ENCODE measurements at regions not wholly inside any gene's neighbourhood (a gene's known extent, or its start where the extent isn't known, plus 50 kb on each side); places are given as distances from the start of the nearest gene placed in this dataset.
"Not testable (repeated sequence)": the region's sequence is repeated elsewhere in the genome, so short reads cannot be mapped to it uniquely, and the experiment has no call there.

DNA sequence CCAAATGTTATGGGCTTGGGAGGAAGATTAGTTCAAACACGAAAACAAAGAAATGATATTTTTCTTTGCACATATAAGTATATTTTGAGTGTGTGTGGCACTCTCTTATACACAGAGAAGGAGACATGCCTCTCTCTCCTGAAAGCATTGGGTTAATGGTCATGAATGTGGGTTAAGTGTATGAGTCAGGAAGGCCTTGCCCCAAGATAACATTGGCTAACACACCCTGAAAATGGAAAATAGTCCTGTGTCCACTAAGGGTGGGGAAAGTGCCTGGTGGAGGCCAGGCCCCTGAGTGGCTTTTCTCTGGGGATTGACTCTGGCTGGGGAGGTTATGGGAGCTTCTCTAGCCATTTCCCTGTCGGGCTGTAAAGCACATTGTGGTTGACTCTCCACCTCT is 332.7 kb upstream of the ONECUT1 start:
- DNase-seq (ENCODE audit: low read depth in 1 of 2, low spot score in 1 of 2), result no peak
- Histone ChIP-seq H3K4me3 (replicated peaks; ENCODE audit: insufficient read depth, low read length) (no peak overlapping the region), H3K27ac (replicated peaks) (no peak overlapping the region), H3K27me3 (ENCODE audit: insufficient read depth, poor library complexity, severe bottlenecking) (no peaks in the 10 kb centered on the region)
- TF ChIP-seq, protein P1, sequence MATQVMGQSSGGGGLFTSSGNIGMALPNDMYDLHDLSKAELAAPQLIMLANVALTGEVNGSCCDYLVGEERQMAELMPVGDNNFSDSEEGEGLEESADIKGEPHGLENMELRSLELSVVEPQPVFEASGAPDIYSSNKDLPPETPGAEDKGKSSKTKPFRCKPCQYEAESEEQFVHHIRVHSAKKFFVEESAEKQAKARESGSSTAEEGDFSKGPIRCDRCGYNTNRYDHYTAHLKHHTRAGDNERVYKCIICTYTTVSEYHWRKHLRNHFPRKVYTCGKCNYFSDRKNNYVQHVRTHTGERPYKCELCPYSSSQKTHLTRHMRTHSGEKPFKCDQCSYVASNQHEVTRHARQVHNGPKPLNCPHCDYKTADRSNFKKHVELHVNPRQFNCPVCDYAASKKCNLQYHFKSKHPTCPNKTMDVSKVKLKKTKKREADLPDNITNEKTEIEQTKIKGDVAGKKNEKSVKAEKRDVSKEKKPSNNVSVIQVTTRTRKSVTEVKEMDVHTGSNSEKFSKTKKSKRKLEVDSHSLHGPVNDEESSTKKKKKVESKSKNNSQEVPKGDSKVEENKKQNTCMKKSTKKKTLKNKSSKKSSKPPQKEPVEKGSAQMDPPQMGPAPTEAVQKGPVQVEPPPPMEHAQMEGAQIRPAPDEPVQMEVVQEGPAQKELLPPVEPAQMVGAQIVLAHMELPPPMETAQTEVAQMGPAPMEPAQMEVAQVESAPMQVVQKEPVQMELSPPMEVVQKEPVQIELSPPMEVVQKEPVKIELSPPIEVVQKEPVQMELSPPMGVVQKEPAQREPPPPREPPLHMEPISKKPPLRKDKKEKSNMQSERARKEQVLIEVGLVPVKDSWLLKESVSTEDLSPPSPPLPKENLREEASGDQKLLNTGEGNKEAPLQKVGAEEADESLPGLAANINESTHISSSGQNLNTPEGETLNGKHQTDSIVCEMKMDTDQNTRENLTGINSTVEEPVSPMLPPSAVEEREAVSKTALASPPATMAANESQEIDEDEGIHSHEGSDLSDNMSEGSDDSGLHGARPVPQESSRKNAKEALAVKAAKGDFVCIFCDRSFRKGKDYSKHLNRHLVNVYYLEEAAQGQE (IDR thresholded peaks at IDR 0.05; ENCODE audit: insufficient replicate concordance, low read depth), result no peak

- H3K27me3 ChIP-seq (ENCODE audit: insufficient read depth, poor library complexity, severe bottlenecking); H3K27ac ChIP-seq (replicated peaks); DNase-seq (ENCODE audit: low read depth in 1 of 2, low spot score in 1 of 2); H3K4me3 ChIP-seq (replicated peaks; ENCODE audit: insufficient read depth, low read length): not testable (repeated sequence)
Measured at GRCh38 chr15:53116915-53117314, 326.8 kb upstream of the ONECUT1 start.

GRCh38 chr15:53116169-53116568 is 326.0 kb upstream of the ONECUT1 start:
- Histone ChIP-seq H3K4me3 (replicated peaks; ENCODE audit: insufficient read depth, low read length) (no peak overlapping the region), H3K27me3 (ENCODE audit: insufficient read depth, poor library complexity, severe bottlenecking) (no peaks in the 10 kb centered on the region), H3K27ac (replicated peaks) (no peak overlapping the region)
- no peak for DNase-seq (ENCODE audit: low read depth in 1 of 2, low spot score in 1 of 2)
- TF ChIP-seq SPI1 (IDR thresholded peaks at IDR 0.05; ENCODE audit: borderline replicate concordance, low read depth) (no peak), CTCF (IDR thresholded peaks at IDR 0.05; ENCODE audit: insufficient read depth, low read length) (no peak), GABPA (IDR thresholded peaks at IDR 0.05; ENCODE audit: low read depth) (no peak), POLR2AphosphoS5 (IDR thresholded peaks at IDR 0.05; ENCODE audit: low read depth) (no peak)
- TF ChIP-seq, protein P1 (IDR thresholded peaks at IDR 0.05; ENCODE audit: insufficient replicate concordance, low read depth), result no peak

DNA sequence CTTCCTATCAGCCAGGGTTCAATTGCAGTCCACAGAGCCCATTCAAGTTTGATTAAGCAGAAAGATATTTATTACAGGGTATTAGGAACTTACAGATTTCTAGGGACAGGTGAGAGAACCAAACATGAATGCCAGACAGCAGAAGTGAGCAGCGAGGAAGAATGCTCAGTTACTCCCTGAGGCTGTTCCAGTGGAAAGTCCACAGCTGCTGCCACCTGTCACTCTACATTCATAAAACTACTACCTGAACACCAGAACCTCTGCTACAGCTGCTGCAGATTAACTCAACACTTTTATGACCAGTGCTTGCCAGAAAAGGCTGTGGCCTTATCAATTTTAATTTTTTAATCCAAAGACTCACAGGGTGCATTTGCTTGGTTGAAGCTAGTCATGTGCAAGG is 325.4 kb upstream of the ONECUT1 start:
- TF ChIP-seq GABPA (IDR thresholded peaks at IDR 0.05; ENCODE audit: low read depth), result no peak
- TF ChIP-seq, protein P1 (IDR thresholded peaks at IDR 0.05; ENCODE audit: insufficient replicate concordance, low read depth), result no peak
- Histone ChIP-seq H3K27me3 (ENCODE audit: insufficient read depth, poor library complexity, severe bottlenecking) (no peaks in the 10 kb centered on the region), H3K27ac (replicated peaks) (no peak overlapping the region), H3K4me3 (replicated peaks; ENCODE audit: insufficient read depth, low read length) (no peak overlapping the region)
- DNase-seq (ENCODE audit: low read depth in 1 of 2, low spot score in 1 of 2), result no peak

GRCh38 chr15:53114960-53115359 is 324.8 kb upstream of the ONECUT1 start:
- Histone ChIP-seq H3K4me3 (replicated peaks; ENCODE audit: insufficient read depth, low read length) (no peak overlapping the region), H3K27ac (replicated peaks) (no peak overlapping the region), H3K27me3 (ENCODE audit: insufficient read depth, poor library complexity, severe bottlenecking) (no peaks in the 10 kb centered on the region)
- DNase-seq (ENCODE audit: low read depth in 1 of 2, low spot score in 1 of 2), result no peak
- TF ChIP-seq SPI1 (IDR thresholded peaks at IDR 0.05; ENCODE audit: borderline replicate concordance, low read depth), result no peak
- TF ChIP-seq POLR2AphosphoS5 (IDR thresholded peaks at IDR 0.05; ENCODE audit: low read depth), result no peak
- TF ChIP-seq, protein P1 (IDR thresholded peaks at IDR 0.05; ENCODE audit: insufficient replicate concordance, low read depth), result no peak
- no peak for TF ChIP-seq CTCF (IDR thresholded peaks at IDR 0.05; ENCODE audit: insufficient read depth, low read length)
- TF ChIP-seq GABPA (IDR thresholded peaks at IDR 0.05; ENCODE audit: low read depth), result no peak

All from HL-60 (cell line).